Fibroblast of villous mesenchyme (primary cell): ENCODE measurements at regions not wholly inside any gene's neighbourhood (a gene's known extent, or its start where the extent isn't known, plus 50 kb on each side); places are given as distances from the start of the nearest gene placed in this dataset.
A peak's percentile ranks its signal among the peaks of the same experiment; 100 is the strongest.

ENCODE experiments used
- DNase-seq: peaks from one replicate; pipeline ENCODE4 v3.0.0-alpha.2; 2010; ENCODE audit warnings: low read depth
- H3K4me3 ChIP-seq: 2 replicates; pipeline ENCODE4 v1.5.1; 2011; ENCODE audit warnings: low read depth, mild to moderate bottlenecking, low read length
- TF ChIP-seq, protein P1 (sequence below): IDR thresholded peaks from 2 replicates; pipeline ENCODE4 v1.5.1; 2012; ENCODE audit warnings: low read depth, mild to moderate bottlenecking, low read length; ENCODE audit not compliant: insufficient read depth

DNA sequence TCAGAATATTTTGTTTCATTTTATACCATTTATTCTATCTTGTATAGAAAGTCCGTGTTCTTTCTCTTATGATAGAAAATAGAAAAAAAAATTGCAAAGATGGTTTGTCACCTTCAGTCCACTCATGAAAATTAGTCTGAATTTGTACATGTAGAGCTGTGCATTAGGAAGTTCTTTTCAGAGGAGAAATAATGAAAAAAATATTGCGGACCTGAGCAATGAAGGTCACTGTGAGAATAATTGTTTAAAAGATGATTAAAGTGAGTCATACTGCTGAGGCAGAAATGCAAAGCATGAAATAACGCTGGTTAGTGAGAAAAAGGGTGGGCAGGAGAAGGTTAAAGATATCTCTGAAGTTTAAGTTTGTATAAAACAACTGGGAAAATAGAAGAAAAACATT, 431.1 kb downstream of the TMX3 start:
- no peak overlapping the region for H3K4me3 ChIP-seq
- TF ChIP-seq, protein P1, sequence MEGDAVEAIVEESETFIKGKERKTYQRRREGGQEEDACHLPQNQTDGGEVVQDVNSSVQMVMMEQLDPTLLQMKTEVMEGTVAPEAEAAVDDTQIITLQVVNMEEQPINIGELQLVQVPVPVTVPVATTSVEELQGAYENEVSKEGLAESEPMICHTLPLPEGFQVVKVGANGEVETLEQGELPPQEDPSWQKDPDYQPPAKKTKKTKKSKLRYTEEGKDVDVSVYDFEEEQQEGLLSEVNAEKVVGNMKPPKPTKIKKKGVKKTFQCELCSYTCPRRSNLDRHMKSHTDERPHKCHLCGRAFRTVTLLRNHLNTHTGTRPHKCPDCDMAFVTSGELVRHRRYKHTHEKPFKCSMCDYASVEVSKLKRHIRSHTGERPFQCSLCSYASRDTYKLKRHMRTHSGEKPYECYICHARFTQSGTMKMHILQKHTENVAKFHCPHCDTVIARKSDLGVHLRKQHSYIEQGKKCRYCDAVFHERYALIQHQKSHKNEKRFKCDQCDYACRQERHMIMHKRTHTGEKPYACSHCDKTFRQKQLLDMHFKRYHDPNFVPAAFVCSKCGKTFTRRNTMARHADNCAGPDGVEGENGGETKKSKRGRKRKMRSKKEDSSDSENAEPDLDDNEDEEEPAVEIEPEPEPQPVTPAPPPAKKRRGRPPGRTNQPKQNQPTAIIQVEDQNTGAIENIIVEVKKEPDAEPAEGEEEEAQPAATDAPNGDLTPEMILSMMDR = no peak
- DNase-seq = no peak

DNA sequence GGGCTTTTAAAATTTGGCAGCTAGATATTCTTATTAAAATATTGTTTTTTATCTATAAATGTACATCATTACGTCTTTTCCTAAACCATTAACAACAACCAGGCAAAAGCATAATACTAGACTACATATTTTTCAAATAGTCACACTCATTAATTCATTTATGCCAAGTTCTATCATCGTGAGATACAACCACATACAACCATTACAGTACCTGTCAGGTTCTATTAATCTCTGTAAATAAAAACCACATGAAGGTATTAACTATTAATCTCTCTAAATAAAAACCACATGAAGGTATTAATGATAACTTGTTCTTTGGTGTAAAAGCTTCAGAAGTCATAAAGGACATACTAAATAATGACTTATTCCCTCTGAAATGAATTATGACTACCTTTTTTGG, 432.7 kb downstream of the TMX3 start:
- TF ChIP-seq, protein P1 = no peak
- DNase-seq = no peak
- H3K4me3 ChIP-seq = no peak overlapping the region

- TF ChIP-seq, protein P1 = no peak
- DNase-seq = peak; percentile 70
- no peak overlapping the region for H3K4me3 ChIP-seq
These were observed 439.3 kb downstream of the TMX3 start for GRCh38 chr18:68275616-68276015.

- H3K4me3 ChIP-seq = no peak overlapping the region
- TF ChIP-seq, protein P1 = no peak
These were observed 444.9 kb downstream of the TMX3 start for GRCh38 chr18:68270017-68270416.

GRCh38 chr18:68267583-68267982, 447.3 kb downstream of the TMX3 start:
- peak; percentile 74 for DNase-seq
- TF ChIP-seq, protein P1 = no peak

More at GRCh38 chr18:68270017-68270416, 444.9 kb downstream of the TMX3 start:
- no peak for DNase-seq

GRCh38 chr18:68263481-68263880, 451.4 kb downstream of the TMX3 start:
- peak; percentile 25 for DNase-seq
- TF ChIP-seq, protein P1 = no peak
- H3K4me3 ChIP-seq = no peak overlapping the region

More at GRCh38 chr18:68267583-68267982, 447.3 kb downstream of the TMX3 start:
- no peak overlapping the region for H3K4me3 ChIP-seq

DNA sequence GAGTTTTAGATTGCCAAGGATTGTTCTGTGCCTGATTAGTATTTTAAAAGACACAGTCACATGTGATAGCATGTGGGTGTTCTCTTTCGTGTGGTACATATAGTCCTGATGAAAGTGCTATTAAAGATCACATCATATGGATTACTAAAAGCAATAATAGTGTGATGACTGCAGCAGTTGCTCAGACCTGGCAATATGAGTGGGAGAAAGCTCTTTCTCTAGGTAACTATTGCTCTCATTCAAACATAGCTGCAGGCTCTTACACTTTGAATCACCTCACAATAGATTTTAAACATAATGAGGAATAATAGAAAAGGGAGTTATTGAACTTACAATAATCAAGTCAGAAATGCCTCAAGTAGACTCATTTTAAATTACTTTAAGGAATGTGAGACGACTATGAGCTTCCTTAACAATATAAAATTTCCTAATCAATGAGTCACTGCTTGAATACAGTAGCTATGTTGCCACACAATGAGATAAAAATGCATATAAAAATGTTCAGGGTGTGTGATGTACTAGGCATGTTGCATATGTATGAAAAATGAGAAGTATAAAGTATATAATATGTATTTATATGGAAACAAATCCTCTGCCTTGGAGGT, 452.1 kb downstream of the TMX3 start:
- peak; percentile 81 for DNase-seq
- H3K4me3 ChIP-seq = no peak overlapping the region
- TF ChIP-seq, protein P1 = no peak
